ENCODE measurements at regions not wholly inside any gene's neighbourhood (a gene's known extent, or its start where the extent isn't known, plus 50 kb on each side); places are given as distances from the start of the nearest gene placed in this dataset.

DNA sequence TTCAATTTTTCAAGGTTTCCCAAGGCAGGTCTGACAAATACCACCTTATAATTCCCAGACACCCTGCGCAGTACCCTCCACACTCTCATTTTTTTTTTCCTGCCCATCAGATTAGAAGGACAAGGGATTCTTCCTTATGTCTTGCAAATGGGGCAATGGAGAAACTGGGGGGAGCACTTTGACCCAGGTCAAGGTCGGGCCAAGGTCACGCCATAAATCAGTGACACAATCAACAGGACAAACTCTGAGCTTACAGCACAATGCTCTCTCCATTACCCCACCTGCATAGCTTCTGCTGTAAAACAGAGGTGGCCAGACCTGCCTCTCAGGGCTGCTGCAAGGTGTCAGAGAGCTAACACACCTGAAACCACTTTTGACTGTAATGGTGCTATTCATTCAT, 254.4 kb upstream of the ZMIZ1 start:
- Histone ChIP-seq H4K20me1 (ENCODE audit: insufficient read depth) (no peaks in the 10 kb centered on the region), H3K9ac (ENCODE audit: low read length) (no peak overlapping the region), H3K27ac (ENCODE audit: low read depth, low read length) (no peak overlapping the region), H3K36me3 (ENCODE audit: control insufficient read depth in 1 of 2, insufficient read depth in 2 of 2, low read length in 2 of 2) (no peaks in the 10 kb centered on the region), H2AFZ (ENCODE audit: low read depth, low read length, poor library complexity, severe bottlenecking) (no peak overlapping the region), H3K79me2 (ENCODE audit: insufficient read depth, low read length) (no peaks in the 10 kb centered on the region), H3K4me2 (ENCODE audit: low read length) (no peak overlapping the region), H3K4me3 (replicated peaks in 1 of 2; ENCODE audit: low read depth in 1 of 2, low read length in 2 of 2) (no peak overlapping the region), H3K27me3 (ENCODE audit: insufficient read depth, low read length) (no peaks in the 10 kb centered on the region), H3K4me1 (ENCODE audit: control insufficient read depth in 1 of 2, insufficient read depth in 2 of 2, low read length in 2 of 2) (peaks cover 0 to 3% of the 10 kb centered on the region in 2 experiments; a peak in 2 of 4 replicates), H3K9me2 (ENCODE audit: insufficient read depth) (no peaks in the 10 kb centered on the region), H3K9me3 (ENCODE audit: control insufficient read depth in 1 of 2, insufficient read depth in 1 of 2, low read depth in 1 of 2, low read length in 2 of 2) (no peaks in the 10 kb centered on the region)
- CTCF ChIA-PET, result no interaction called here
- intact Hi-C loops (cut with micrococcal nuclease), result no loop called here
- RAD21 ChIA-PET (ENCODE audit: low non-redundant PET in 1 of 2, low total read pairs in 2 of 2, uncharacterized antibody in 2 of 2, unreplicated experiment in 2 of 2), result interaction anchor here in 1 of 2 experiments (0.5 kb wide), 1 partner anchor 254 kb away, joined by 7 read pairs; no protein-coding TSS in a partner anchor
- TF ChIP-seq, protein P1, sequence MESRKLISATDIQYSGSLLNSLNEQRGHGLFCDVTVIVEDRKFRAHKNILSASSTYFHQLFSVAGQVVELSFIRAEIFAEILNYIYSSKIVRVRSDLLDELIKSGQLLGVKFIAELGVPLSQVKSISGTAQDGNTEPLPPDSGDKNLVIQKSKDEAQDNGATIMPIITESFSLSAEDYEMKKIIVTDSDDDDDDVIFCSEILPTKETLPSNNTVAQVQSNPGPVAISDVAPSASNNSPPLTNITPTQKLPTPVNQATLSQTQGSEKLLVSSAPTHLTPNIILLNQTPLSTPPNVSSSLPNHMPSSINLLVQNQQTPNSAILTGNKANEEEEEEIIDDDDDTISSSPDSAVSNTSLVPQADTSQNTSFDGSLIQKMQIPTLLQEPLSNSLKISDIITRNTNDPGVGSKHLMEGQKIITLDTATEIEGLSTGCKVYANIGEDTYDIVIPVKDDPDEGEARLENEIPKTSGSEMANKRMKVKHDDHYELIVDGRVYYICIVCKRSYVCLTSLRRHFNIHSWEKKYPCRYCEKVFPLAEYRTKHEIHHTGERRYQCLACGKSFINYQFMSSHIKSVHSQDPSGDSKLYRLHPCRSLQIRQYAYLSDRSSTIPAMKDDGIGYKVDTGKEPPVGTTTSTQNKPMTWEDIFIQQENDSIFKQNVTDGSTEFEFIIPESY (IDR thresholded peaks at IDR 0.05; ENCODE audit: extremely low read depth, insufficient replicate concordance, low read length), result no peak
- TF ChIP-seq CEBPB (IDR thresholded peaks at IDR 0.05; ENCODE audit: low read depth) (no peak), SRF (IDR thresholded peaks at IDR 0.05; ENCODE audit: low read depth) (no peak), EZH2phosphoT487 (IDR thresholded peaks at IDR 0.05; ENCODE audit: borderline replicate concordance) (no peak), ZNF274 (IDR thresholded peaks at IDR 0.05; ENCODE audit: low read depth, low read length) (no peak), SIN3A (IDR thresholded peaks at IDR 0.05; ENCODE audit: low read depth) (no peak), JUND (IDR thresholded peaks at IDR 0.05) (no peak), YY1 (IDR thresholded peaks at IDR 0.05; ENCODE audit: extremely low read depth, insufficient replicate concordance, low read depth, low read length) (no peak), FOSL1 (IDR thresholded peaks at IDR 0.05; ENCODE audit: low read depth) (no peak)
- TF ChIP-seq, protein P2, sequence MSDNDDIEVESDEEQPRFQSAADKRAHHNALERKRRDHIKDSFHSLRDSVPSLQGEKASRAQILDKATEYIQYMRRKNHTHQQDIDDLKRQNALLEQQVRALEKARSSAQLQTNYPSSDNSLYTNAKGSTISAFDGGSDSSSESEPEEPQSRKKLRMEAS (IDR thresholded peaks at IDR 0.05), result no peak
- DNase-seq (ENCODE audit: low read depth, low spot score), result no peak
- BruUV-seq (replicated peaks), result no TSS peak
- no peak for ATAC-seq
- POLR2A ChIA-PET, result no interaction called here

All from HCT116 (cell line).